K562 (cell line): ENCODE measurements at regions not wholly inside any gene's neighbourhood (a gene's known extent, or its start where the extent isn't known, plus 50 kb on each side); places are given as distances from the start of the nearest gene placed in this dataset.

Source experiments
- ATAC-seq: fragments of 200-7000 bp; cut with Tn5 transposase; 3 replicates; pipeline ENCODE4 v1.9.1; 2020; ENCODE audit warnings: moderate library complexity
- BruUV-seq: library from RNA; stranded (reverse); fragments of 400-500 nt; replicated peaks from 2 replicates; lab custom pipeline; 2021; lab: Mats Ljungman, UMichigan
- CTCF ChIA-PET: fragments of 300-600 bp; formaldehyde crosslinking; extraction: SDS; loops from one replicate; lab custom pipeline; 2021; ENCODE audit warnings: low intra/inter-chr PET ratio; lab: Yijun Ruan, JAX
- POLR2A ChIA-PET: fragments of 300-600, 350-650 bp; sonication (Branson Sonifier 250); formaldehyde crosslinking; extraction: SDS; loops from one replicate; lab custom pipeline; 2021; ENCODE audit warnings: antibody characterized with exemption, inconsistent platforms; lab: Yijun Ruan, JAX
- DNase-seq, 4 experiments: peaks; one replicate each; pipeline versions ENCODE4 v3.0.0 to v3.0.0-alpha.2; 2011 to 2018; ENCODE audit warnings: low spot score in 3 of 4, mixed read lengths in 3 of 4; ENCODE audit errors: extremely low read depth in 1 of 4
- FAIRE-seq: peaks from 2 replicates; lab custom pipeline; 2011; peaks lifted over from hg19 to GRCh38; lab: Jason Lieb, UNC
- H2AFZ ChIP-seq: 2 replicates; pipeline ENCODE4 v1.6.0; 2011; ENCODE audit warnings: low read depth, low read length, control low read depth, inconsistent platforms
- H3K27ac ChIP-seq: fragments of 200-600 bp; 3 replicates; pipeline ENCODE4 v1.8.0; 2011; ENCODE audit warnings: low read depth, mild to moderate bottlenecking, control low read depth, inconsistent platforms, low read length, moderate library complexity, mixed read lengths; ENCODE audit errors: extremely low read depth
- H3K27me3 ChIP-seq, 2 experiments: fragments of 300-600 bp in 1 of 2; 2 replicates in 1 of 2; 3 replicates in 1 of 2; pipeline versions ENCODE4 v1.6.0 to v1.8.0; 2011; ENCODE audit warnings: inconsistent platforms in 2 of 2, low read length in 2 of 2, mild to moderate bottlenecking in 1 of 2, mixed read lengths in 1 of 2, moderate library complexity in 1 of 2; ENCODE audit not compliant: control insufficient read depth in 2 of 2, insufficient read depth in 2 of 2
- H3K36me3 ChIP-seq: fragments of 300-600 bp; 3 replicates; pipeline ENCODE4 v1.8.0; 2011; ENCODE audit warnings: mild to moderate bottlenecking, low read length, inconsistent platforms; ENCODE audit not compliant: control insufficient read depth, insufficient read depth
- H3K4me1 ChIP-seq, 2 experiments: fragments of 200-600 bp in 1 of 2; replicated peaks in 1 of 2; 2 replicates in 1 of 2; 3 replicates in 1 of 2; pipeline versions ENCODE4 v1.5.1 to v1.8.0; 2011; ENCODE audit warnings: inconsistent platforms in 2 of 2, low read length in 2 of 2, mild to moderate bottlenecking in 1 of 2, mixed read lengths in 1 of 2, moderate library complexity in 1 of 2; ENCODE audit not compliant: control insufficient read depth in 2 of 2, insufficient read depth in 2 of 2
- H3K4me2 ChIP-seq: 2 replicates; pipeline ENCODE4 v1.6.1; 2011; ENCODE audit warnings: low read length, control low read depth, inconsistent platforms, mixed read lengths; ENCODE audit not compliant: insufficient read depth
- H3K4me3 ChIP-seq: fragments of 200-600 bp; sonication (generic), shearing (Covaris generic); 2 replicates; pipeline ENCODE4 v1.5.1; 2016; ENCODE audit warnings: control low read depth, inconsistent platforms
- H3K79me2 ChIP-seq: fragments of 200-600 bp; 3 replicates; pipeline ENCODE4 v1.8.0; 2011; ENCODE audit warnings: low read length, inconsistent platforms; ENCODE audit not compliant: control insufficient read depth, insufficient read depth
- H3K9ac ChIP-seq, 2 experiments: 2 replicates each; pipeline versions ENCODE4 v1.6.0 to v1.6.1; 2011; ENCODE audit warnings: low read depth in 2 of 2, low read length in 2 of 2, control low read depth in 1 of 2, inconsistent platforms in 1 of 2, mild to moderate bottlenecking in 1 of 2, mixed read lengths in 1 of 2; ENCODE audit not compliant: insufficient read depth in 1 of 2
- H3K9me1 ChIP-seq: one replicate; pipeline ENCODE4 v1.6.0; 2011; ENCODE audit warnings: inconsistent platforms, mild to moderate bottlenecking, low read length, moderate library complexity; ENCODE audit not compliant: control insufficient read depth, insufficient read depth
- H3K9me3 ChIP-seq: replicated peaks from 2 replicates; pipeline ENCODE4 v1.5.1; 2011; ENCODE audit warnings: low read depth, low read length, inconsistent platforms; ENCODE audit not compliant: control insufficient read depth, insufficient read depth
- H4K20me1 ChIP-seq: replicated peaks from 2 replicates; pipeline ENCODE4 v1.6.1; 2011; ENCODE audit warnings: low read length, inconsistent platforms, mixed read lengths; ENCODE audit not compliant: control insufficient read depth, insufficient read depth
- HNRNPK ChIP-seq: fragments of 200-400 bp; formaldehyde crosslinking; IDR thresholded peaks from one replicate; pipeline ENCODE4 v1.6.1; 2018; ENCODE audit warnings: mild to moderate bottlenecking, low read depth, low read length; ENCODE audit not compliant: poor library complexity, severe bottlenecking
- PATZ1 ChIP-seq: fragments of 250-450 bp; sonication (Bioruptor Pico); IDR thresholded peaks from 2 replicates; pipeline ENCODE4 v1.5.0; 2020; ENCODE audit warnings: mild to moderate bottlenecking, borderline replicate concordance
- PHF21A ChIP-seq: fragments of 450-650 bp; IDR thresholded peaks from 2 replicates; pipeline ENCODE4 v1.6.1; 2017; ENCODE audit warnings: low read depth, borderline replicate concordance
- ZBTB40 ChIP-seq, 2 experiments: fragments of 450-650 bp in 1 of 2; sonication (generic) in 1 of 2; formaldehyde crosslinking in 1 of 2; IDR thresholded peaks; 2 replicates each; pipeline versions ENCODE4 v1.7.1 to v1.9.0; 2016 to 2022; ENCODE audit warnings: inconsistent platforms in 1 of 2, mild to moderate bottlenecking in 1 of 2, missing genetic modification reagents in 1 of 2
- WGBS: fragments of 100-300 bp; shearing (Covaris generic); methylation state at CpG from one replicate; pipeline ENCODE4 v1.1.6; 2016; ENCODE audit warnings: low coverage, mixed read lengths; ENCODE audit not compliant: insufficient coverage; ENCODE audit errors: missing lambda C conversion rate; 5-methylcytosine and 5-hydroxymethylcytosine counted together
- in situ Hi-C: fragments of 300-500 bp; cut with MboI; formaldehyde crosslinking; loops from 4 replicates; pipeline ENCODE4 v1.15.0; 2018; ENCODE audit warnings: inconsistent platforms, mixed read lengths
- intact Hi-C: fragments of 100-400 bp; cut with micrococcal nuclease; formaldehyde crosslinking; loops from 2 replicates; pipeline ENCODE4 v1.14.2; 2022

GRCh38 chr5:6046296-6046967 lies 331.9 kb downstream of the MED10 start:
- intact Hi-C loops (no loop called here), in situ Hi-C loops (no loop called here)
- Histone ChIP-seq H3K27me3 (peaks cover 10 to 31% of the 10 kb centered on the region in 2 experiments; a peak in 4 of 5 replicates), H3K9me3 (no peaks in the 10 kb centered on the region), H3K36me3 (no peaks in the 10 kb centered on the region), H3K9ac (no peak overlapping the region), H3K79me2 (no peaks in the 10 kb centered on the region), H3K4me1 (no peaks in the 10 kb centered on the region), H3K4me2 (no peak overlapping the region), H4K20me1 (no peaks in the 10 kb centered on the region), H2AFZ (no peak overlapping the region), H3K9me1 (no peaks in the 10 kb centered on the region), H3K27ac (no peak overlapping the region), H3K4me3 (no peak overlapping the region)
- POLR2A ChIA-PET, result interaction anchor here (0.9 kb wide), 1 partner anchor 8 kb away, joined by 3 read pairs; no protein-coding TSS in a partner anchor
- no peak for TF ChIP-seq HNRNPK
- no peak for TF ChIP-seq ZBTB40 (IDR thresholded peaks at IDR 0.05)
- no peak for TF ChIP-seq ZBTB40 (CRISPR knock-in tag; IDR thresholded peaks at IDR 0.05)
- no peak for TF ChIP-seq PHF21A
- TF ChIP-seq PATZ1 (CRISPR knock-in tag), result no peak
- WGBS, result 0% methylated on average over 10 of the region's 16 CpGs
- no peak for ATAC-seq
- CTCF ChIA-PET, result no interaction called here
- DNase-seq, result no peak
- no TSS peak for BruUV-seq
- FAIRE-seq, result no peak
